HCT116 (cell line): ENCODE measurements at regions not wholly inside any gene's neighbourhood (a gene's known extent, or its start where the extent isn't known, plus 50 kb on each side); places are given as distances from the start of the nearest gene placed in this dataset.
"Not testable (repeated sequence)": the region's sequence is repeated elsewhere in the genome, so short reads cannot be mapped to it uniquely, and the experiment has no call there.

Source experiments
- CTCF ChIP-seq, 3 experiments: fragments of 200-600 bp in 1 of 3; sonication (generic) in 1 of 3; IDR thresholded peaks in 2 of 3; conservative IDR thresholded peaks in 1 of 3; 2 replicates each; pipeline ENCODE4 v1.5.1; 2012 to 2017; ENCODE audit warnings: low read depth in 2 of 3, low read length in 2 of 3, antibody characterized with exemption in 1 of 3, borderline replicate concordance in 1 of 3, control low read depth in 1 of 3, mild to moderate bottlenecking in 1 of 3, mixed read lengths in 1 of 3, mixed run types in 1 of 3, moderate library complexity in 1 of 3; ENCODE audit not compliant: insufficient read depth in 1 of 3
- EZH2 ChIP-seq: fragments of 200-600 bp; sonication (generic); IDR thresholded peaks from 2 replicates; pipeline ENCODE4 v1.6.1; 2017; ENCODE audit warnings: antibody characterized with exemption, mixed run types
- EZH2phosphoT487 ChIP-seq: fragments of 200-600 bp; IDR thresholded peaks from 2 replicates; pipeline ENCODE4 v1.6.1; 2018; ENCODE audit warnings: antibody characterized with exemption, borderline replicate concordance
- MAX ChIP-seq: IDR thresholded peaks from 2 replicates; pipeline ENCODE4 v1.6.1; 2012
- POLR2AphosphoS5 ChIP-seq: IDR thresholded peaks from 2 replicates; pipeline ENCODE4 v1.6.1; 2011; ENCODE audit warnings: mild to moderate bottlenecking, low read depth, low read length, moderate library complexity
- TCF7L2 ChIP-seq: IDR thresholded peaks from 2 replicates; pipeline ENCODE4 v1.7.0; 2011; ENCODE audit warnings: borderline replicate concordance, inconsistent platforms; ENCODE audit not compliant: insufficient read depth, insufficient read length; ENCODE audit errors: extremely low read depth

GRCh38 chr4:186837463-186837862, 113.8 kb upstream of the FAT1 start:
- TF ChIP-seq POLR2AphosphoS5; MAX; CTCF (IDR thresholded peaks at IDR 0.05 in 2 of 3, conservative IDR thresholded peaks at IDR 0.05 in 1 of 3; ENCODE audit: borderline replicate concordance in 1 of 3, insufficient read depth in 1 of 3, low read depth in 2 of 3, low read length in 2 of 3); EZH2; TCF7L2; EZH2phosphoT487: not testable (repeated sequence)
